Right atrium auricular region (tissue), 2 donors: ENCODE measurements at regions not wholly inside any gene's neighbourhood (a gene's known extent, or its start where the extent isn't known, plus 50 kb on each side); places are given as distances from the start of the nearest gene placed in this dataset.

Experiments used
- DNase-seq: peaks from one replicate; pipeline ENCODE4 v3.0.0-alpha.2; 2019; ENCODE audit warnings: low spot score
- H3K27ac ChIP-seq, 2 donors: fragments of 200-600 bp; sonication (generic); 1 replicate in 1 of 2; 2 replicates in 1 of 2; pipeline ENCODE4 v1.5.1; 2016 to 2019
- H3K27me3 ChIP-seq, 2 donors: fragments of 200-600 bp; sonication (generic); one replicate each; pipeline versions ENCODE4 v1.5.1 to v1.6.0; 2017 to 2019
- H3K36me3 ChIP-seq: fragments of 200-600 bp; sonication (generic); one replicate; pipeline ENCODE4 v1.5.1; 2016
- H3K4me1 ChIP-seq, 2 donors: fragments of 200-600 bp; sonication (generic); one replicate each; pipeline versions ENCODE4 v1.5.1 to v1.6.0; 2017 to 2019
- H3K4me3 ChIP-seq, 2 donors: fragments of 200-600 bp; sonication (generic); 1 replicate in 1 of 2; 2 replicates in 1 of 2; pipeline ENCODE4 v1.5.1; 2017 to 2019; ENCODE audit warnings: mild to moderate bottlenecking in 1 of 2, moderate library complexity in 1 of 2
- H3K9me3 ChIP-seq, 2 donors: fragments of 200-600 bp; sonication (generic); one replicate each; pipeline ENCODE4 v1.5.1; 2019
- TF ChIP-seq, protein P1 (sequence below), 2 donors: fragments of 200-600 bp; sonication (generic); IDR thresholded peaks; one replicate each; pipeline ENCODE4 v1.5.1; 2019; ENCODE audit warnings: antibody characterized with exemption in 2 of 2

DNA sequence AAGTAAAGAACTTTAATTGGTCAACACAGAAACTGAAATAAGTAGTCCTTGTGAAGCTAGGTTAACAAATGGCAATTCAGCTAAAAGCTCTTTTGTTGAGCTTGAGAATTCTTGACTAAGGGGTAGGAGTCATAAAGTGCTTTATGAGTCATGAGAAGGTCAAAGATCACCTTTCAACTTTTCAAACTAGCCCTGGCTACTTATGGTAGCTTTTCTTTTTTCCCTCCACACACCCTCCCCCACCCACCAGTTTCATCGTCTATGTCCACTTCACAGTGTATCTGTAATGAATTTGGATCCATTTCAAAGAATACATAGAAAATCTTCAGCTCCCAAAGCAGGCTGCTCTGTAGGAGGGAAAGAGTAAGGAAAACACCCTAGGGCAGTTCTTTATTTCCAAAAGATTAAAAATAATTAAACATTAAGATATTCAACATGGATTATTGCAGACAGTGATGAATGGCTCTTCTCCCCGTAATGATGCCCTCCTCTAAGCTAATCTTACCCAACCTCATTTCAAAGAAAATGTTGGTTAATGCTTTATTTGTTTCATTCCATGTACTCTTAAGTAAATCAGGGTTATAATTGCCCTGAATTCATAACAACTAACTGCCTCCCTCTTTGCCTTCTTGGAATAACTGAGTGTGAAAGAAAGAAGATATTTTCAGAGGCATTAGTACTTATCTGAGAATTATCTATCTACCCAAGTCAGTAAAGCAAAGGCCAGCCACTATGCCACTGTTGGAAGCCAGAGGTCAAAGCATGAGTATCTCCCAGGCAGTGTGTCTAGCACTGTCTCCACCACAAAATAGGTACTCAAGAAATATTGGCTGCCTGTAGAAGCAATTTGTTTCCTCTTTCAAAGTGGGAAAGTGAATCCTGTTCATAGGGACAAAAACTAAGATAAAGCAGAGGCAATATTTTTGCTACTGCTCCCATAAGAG is 290.6 kb downstream of the PIK3R1 start:
- H3K27ac ChIP-seq, result no peak overlapping the region
- H3K4me3 ChIP-seq, result no peak overlapping the region
- H3K9me3 ChIP-seq, result no peaks in the 10 kb centered on the region
- no peaks in the 10 kb centered on the region for H3K4me1 ChIP-seq
- H3K36me3 ChIP-seq, result no peaks in the 10 kb centered on the region
- DNase-seq, result no peak
- TF ChIP-seq, protein P1, sequence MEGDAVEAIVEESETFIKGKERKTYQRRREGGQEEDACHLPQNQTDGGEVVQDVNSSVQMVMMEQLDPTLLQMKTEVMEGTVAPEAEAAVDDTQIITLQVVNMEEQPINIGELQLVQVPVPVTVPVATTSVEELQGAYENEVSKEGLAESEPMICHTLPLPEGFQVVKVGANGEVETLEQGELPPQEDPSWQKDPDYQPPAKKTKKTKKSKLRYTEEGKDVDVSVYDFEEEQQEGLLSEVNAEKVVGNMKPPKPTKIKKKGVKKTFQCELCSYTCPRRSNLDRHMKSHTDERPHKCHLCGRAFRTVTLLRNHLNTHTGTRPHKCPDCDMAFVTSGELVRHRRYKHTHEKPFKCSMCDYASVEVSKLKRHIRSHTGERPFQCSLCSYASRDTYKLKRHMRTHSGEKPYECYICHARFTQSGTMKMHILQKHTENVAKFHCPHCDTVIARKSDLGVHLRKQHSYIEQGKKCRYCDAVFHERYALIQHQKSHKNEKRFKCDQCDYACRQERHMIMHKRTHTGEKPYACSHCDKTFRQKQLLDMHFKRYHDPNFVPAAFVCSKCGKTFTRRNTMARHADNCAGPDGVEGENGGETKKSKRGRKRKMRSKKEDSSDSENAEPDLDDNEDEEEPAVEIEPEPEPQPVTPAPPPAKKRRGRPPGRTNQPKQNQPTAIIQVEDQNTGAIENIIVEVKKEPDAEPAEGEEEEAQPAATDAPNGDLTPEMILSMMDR (IDR thresholded peaks at IDR 0.05), result no peak
- no peaks in the 10 kb centered on the region for H3K27me3 ChIP-seq

DNA sequence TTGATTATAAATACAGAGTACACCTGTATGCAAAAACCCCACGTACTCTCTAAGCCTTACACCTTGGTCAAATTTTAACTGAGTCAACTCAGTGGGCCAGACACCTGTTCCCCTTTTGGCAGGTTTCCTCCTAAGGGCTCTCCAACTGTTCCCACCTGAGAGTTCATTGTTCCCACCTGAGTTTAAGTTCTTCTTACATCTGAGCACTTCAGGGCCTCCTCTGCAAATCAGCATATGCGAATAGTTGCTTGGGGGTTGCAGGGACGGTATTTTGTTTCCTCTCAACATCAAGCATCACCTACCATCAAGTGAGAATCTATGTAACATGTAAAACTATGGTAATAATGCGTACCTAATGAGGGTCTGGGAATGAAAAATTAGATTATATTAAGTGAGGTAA is 300.0 kb downstream of the PIK3R1 start:
- H3K9me3 ChIP-seq, result no peaks in the 10 kb centered on the region
- H3K27ac ChIP-seq, result no peak overlapping the region
- no peak for DNase-seq
- no peaks in the 10 kb centered on the region for H3K36me3 ChIP-seq
- no peaks in the 10 kb centered on the region for H3K27me3 ChIP-seq
- TF ChIP-seq, protein P1 (IDR thresholded peaks at IDR 0.05), result no peak
- no peak overlapping the region for H3K4me3 ChIP-seq
- no peaks in the 10 kb centered on the region for H3K4me1 ChIP-seq

DNA sequence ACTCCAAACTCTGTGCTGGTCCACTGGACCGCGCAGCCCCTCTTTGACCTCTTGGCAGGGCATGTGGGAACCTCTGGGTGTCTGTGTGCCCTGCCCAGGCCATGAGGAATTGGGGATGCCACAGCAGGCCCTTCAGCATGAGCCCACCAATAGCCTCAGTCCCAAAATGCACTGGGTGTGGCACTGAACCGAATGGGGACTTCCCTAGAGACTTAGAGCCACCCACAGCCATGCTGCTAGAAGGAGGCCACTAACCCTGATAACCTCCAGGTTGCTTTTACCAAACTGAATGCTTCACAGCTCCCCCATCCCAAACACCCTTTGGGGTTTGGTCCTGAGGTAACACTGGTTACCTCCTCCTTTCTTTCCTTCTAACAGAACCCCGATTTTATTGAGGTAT is 302.7 kb downstream of the PIK3R1 start:
- Histone ChIP-seq H3K4me3 (no peak overlapping the region), H3K4me1 (no peaks in the 10 kb centered on the region), H3K27me3 (no peaks in the 10 kb centered on the region), H3K36me3 (no peaks in the 10 kb centered on the region), H3K9me3 (no peaks in the 10 kb centered on the region), H3K27ac (no peak overlapping the region)
- DNase-seq, result no peak
- TF ChIP-seq, protein P1 (IDR thresholded peaks at IDR 0.05), result no peak

DNA sequence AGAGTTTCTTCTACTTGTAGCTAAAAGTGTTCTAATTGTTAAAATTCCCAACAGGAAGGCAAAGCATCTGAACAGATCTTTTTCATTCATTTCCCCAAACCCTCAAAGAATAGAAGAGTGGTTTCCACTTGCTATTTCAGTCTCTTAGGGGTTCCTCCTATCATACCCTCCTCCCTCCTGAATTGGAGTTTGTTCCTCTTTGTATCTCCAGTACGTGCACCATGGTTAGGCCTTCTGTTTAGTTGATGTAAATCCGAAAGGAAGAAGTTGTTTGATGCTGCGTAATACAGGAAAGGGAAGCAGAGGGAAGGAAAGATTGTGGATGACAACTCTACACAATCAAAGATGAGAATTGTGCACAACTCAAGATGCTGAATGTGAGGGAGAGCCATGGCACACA is 303.6 kb downstream of the PIK3R1 start:
- no peaks in the 10 kb centered on the region for H3K4me1 ChIP-seq
- H3K4me3 ChIP-seq, result no peak overlapping the region
- no peaks in the 10 kb centered on the region for H3K36me3 ChIP-seq
- no peaks in the 10 kb centered on the region for H3K9me3 ChIP-seq
- no peak overlapping the region for H3K27ac ChIP-seq
- no peak for DNase-seq
- TF ChIP-seq, protein P1 (IDR thresholded peaks at IDR 0.05), result no peak
- no peaks in the 10 kb centered on the region for H3K27me3 ChIP-seq

DNA sequence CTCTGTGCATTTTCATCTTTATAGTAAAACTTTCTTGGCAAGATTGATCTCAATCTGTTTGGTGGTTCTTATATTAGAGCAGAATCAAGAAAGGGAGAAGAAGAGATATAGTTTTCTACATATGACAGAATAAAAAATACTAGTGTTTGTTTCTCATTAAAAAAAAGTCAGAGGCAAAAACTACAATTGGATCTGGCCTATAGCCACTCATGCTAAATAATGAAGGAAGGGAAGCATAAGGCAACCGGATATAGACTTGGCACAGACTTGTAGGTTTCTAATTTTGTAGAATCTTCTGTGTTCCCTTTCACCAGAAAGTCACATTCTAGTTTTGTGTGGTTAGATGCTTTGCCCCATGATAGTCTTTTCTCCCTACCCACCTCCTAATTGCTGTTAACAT is 306.2 kb downstream of the PIK3R1 start:
- H3K4me1 ChIP-seq, result no peaks in the 10 kb centered on the region

More for the DNA sequence above, 306.2 kb downstream of the PIK3R1 start:
- Histone ChIP-seq H3K9me3 (no peaks in the 10 kb centered on the region), H3K4me3 (no peak overlapping the region), H3K27me3 (no peaks in the 10 kb centered on the region), H3K27ac (no peak overlapping the region), H3K36me3 (no peaks in the 10 kb centered on the region)
- no peak for DNase-seq
- TF ChIP-seq, protein P1 (IDR thresholded peaks at IDR 0.05), result no peak
